ENCODE measurements at regions not wholly inside any gene's neighbourhood (a gene's known extent, or its start where the extent isn't known, plus 50 kb on each side); places are given as distances from the start of the nearest gene placed in this dataset.

- TF ChIP-seq CTCF (IDR thresholded peaks at IDR 0.05) (no peak), EP300 (IDR thresholded peaks at IDR 0.05) (no peak), POLR2A (IDR thresholded peaks at IDR 0.05) (no peak)
- Histone ChIP-seq H3K27me3 (no peaks in the 10 kb centered on the region), H3K4me1 (no peaks in the 10 kb centered on the region), H3K27ac (no peak overlapping the region), H3K36me3 (no peaks in the 10 kb centered on the region), H3K9me3 (no peaks in the 10 kb centered on the region), H3K4me3 (no peak overlapping the region)
- DNase-seq (ENCODE audit: low spot score in 2 of 2), result no peak
- 57 to 78% methylated on average over 1 of the region's 1 CpG for WGBS, 2 donors
These were observed 481.8 kb downstream of the SEMA3D start for GRCh38 chr7:84705079-84705478.

DNA sequence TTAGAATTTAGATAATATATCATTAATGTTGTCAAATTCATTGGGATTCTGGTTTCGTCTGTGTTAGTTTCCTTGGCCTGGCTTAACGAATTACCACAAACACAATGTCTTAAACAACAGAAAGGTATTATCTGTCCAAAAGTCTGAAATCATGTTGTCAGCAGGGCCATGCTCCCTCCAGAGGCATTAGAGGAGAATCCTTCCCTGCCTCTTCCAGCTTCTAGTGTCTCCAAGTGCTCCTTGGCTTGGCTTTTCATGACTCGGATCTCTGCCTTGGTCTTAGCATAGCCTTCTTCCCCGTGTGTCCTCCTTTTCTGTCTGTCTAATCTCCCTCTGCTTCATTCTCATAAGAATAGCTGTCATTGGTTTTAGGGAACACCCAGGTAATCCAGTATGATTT, 482.5 kb downstream of the SEMA3D start:
- TF ChIP-seq POLR2A (IDR thresholded peaks at IDR 0.05), result no peak
- TF ChIP-seq CTCF (IDR thresholded peaks at IDR 0.05), result no peak
- TF ChIP-seq EP300 (IDR thresholded peaks at IDR 0.05), result no peak
- H3K27me3 ChIP-seq, result no peaks in the 10 kb centered on the region
- no peaks in the 10 kb centered on the region for H3K36me3 ChIP-seq
- no peaks in the 10 kb centered on the region for H3K4me1 ChIP-seq
- no peak overlapping the region for H3K4me3 ChIP-seq
- no peak overlapping the region for H3K27ac ChIP-seq
- no peak for DNase-seq (ENCODE audit: low spot score in 2 of 2)
- WGBS, 2 donors, result 80 to 87% methylated on average over 4 of the region's 4 CpGs
- no peaks in the 10 kb centered on the region for H3K9me3 ChIP-seq

DNA sequence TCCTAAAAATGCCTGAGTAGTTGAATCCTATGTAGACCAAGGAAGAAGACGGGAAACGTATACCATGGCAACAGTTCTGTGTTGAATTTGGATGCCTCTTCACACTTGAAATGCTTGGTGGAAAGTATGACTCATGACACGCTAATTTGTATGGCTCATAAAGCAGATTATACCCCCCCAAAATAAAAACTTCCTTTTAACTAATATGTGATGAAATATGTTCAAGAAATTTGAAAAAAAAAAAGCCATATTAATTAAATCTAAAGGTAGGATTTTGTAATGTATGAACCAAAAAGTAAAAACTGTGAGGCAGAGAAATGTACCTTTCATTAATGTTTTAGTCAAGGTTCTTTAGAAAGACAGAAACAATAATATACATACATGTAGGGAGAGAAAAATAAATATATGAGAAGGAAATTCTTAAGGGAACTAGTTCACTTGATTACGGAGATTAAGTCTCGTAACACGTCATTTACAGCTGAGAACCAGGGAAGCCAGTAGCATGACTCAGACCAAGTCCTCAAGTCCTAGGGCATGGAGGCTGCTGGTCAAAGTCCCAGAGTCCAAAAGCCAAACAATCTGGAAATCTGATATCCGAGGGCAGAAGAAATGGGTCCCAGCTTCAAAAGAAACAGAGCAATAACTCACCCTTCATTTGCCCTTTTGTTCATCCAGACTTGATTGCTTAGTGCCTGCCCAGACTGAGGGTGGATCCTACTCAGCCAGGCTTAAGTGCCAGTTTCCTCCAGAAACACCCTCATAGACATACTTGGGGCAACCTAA, 485.1 kb downstream of the SEMA3D start:
- Histone ChIP-seq H3K4me1 (no peaks in the 10 kb centered on the region), H3K27ac (no peak overlapping the region), H3K27me3 (no peaks in the 10 kb centered on the region), H3K9me3 (no peaks in the 10 kb centered on the region), H3K4me3 (no peak overlapping the region), H3K36me3 (no peaks in the 10 kb centered on the region)
- TF ChIP-seq CTCF (IDR thresholded peaks at IDR 0.05) (no peak), POLR2A (IDR thresholded peaks at IDR 0.05) (no peak), EP300 (IDR thresholded peaks at IDR 0.05) (no peak)
- WGBS, 2 donors, result 56 to 57% methylated on average over 7 of the region's 7 CpGs
- no peak for DNase-seq (ENCODE audit: low spot score in 2 of 2)

DNA sequence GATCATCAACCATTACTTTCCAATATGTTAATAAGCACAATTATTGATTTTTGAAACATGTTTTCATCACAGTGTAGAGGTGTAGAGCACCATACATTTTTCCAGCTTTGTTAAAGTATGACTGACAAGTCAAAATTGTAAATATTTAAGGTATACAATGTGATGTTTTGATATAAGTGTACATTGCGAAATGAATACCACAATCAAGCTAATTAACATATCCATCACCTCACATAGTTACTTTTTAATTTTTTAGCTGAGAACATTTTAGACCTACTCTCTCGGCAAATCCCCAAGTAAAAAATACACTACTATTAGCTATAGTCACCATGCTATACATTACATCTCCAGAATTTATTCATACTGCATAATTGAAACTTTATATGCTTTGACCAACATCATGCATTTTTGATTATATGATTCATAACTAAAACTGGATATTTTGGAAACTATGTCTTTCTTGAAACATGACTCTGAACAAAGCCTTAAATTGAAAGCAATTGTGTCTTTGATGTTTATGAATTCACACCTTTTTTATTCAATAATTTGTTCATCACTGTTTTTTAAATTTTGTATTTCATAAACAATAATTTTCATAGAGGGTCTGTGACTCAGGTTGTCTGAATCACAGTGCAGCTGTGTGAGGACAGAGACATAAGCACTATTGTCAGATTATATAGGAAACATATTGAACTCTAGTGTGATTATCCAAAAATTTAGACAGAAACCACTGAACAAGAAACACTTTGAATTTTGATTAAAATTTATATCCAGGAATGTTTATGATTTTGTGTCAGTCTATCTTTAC, 486.1 kb downstream of the SEMA3D start:
- H3K27me3 ChIP-seq, result no peaks in the 10 kb centered on the region
- no peak overlapping the region for H3K27ac ChIP-seq
- no peak for TF ChIP-seq EP300 (IDR thresholded peaks at IDR 0.05)
- no peak for TF ChIP-seq CTCF (IDR thresholded peaks at IDR 0.05)
- no peak for TF ChIP-seq POLR2A (IDR thresholded peaks at IDR 0.05)
- DNase-seq (ENCODE audit: low spot score in 2 of 2), result no peak
- 90% methylated on average over 2 of the region's 2 CpGs for WGBS, 2 donors
- H3K4me1 ChIP-seq, result no peaks in the 10 kb centered on the region
- H3K4me3 ChIP-seq, result no peak overlapping the region
- H3K36me3 ChIP-seq, result no peaks in the 10 kb centered on the region
- peaks cover 0 to under 1% (median 0%) of the 10 kb centered on the region in 4 donors for H3K9me3 ChIP-seq

DNA sequence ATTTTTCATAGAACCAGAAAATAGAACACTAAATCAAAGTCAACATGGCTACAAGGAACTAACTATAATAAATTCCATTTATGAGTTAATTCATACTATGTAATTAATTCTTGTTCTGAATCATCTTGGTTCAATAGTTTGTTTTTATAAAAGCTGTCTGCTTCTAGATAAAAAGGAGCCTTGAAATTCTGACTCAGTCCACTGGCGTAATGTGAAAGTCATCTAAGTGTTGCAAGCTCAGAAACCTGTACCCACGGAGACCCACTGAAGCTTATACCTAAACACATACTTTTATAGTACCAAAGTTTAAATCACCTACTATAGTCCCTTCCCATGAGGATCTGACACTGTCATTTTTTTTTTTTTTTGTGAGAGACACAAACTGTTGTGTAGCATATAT, 489.4 kb downstream of the SEMA3D start:
- TF ChIP-seq EP300 (IDR thresholded peaks at IDR 0.05), result no peak
- no peak for TF ChIP-seq CTCF (IDR thresholded peaks at IDR 0.05)
- no peak for TF ChIP-seq POLR2A (IDR thresholded peaks at IDR 0.05)
- 78 to 87% methylated on average over 2 of the region's 2 CpGs for WGBS, 2 donors
- no peak for DNase-seq (ENCODE audit: low spot score in 2 of 2)
- Histone ChIP-seq H3K9me3 (peaks cover 0 to 6% (median 0%) of the 10 kb centered on the region in 4 donors), H3K4me1 (no peaks in the 10 kb centered on the region), H3K36me3 (no peaks in the 10 kb centered on the region), H3K27me3 (no peaks in the 10 kb centered on the region), H3K4me3 (no peak overlapping the region), H3K27ac (no peak overlapping the region)

All from tibial nerve (tissue), 4 donors.